Adipocyte (in vitro differentiated cells): ENCODE measurements at regions not wholly inside any gene's neighbourhood (a gene's known extent, or its start where the extent isn't known, plus 50 kb on each side); places are given as distances from the start of the nearest gene placed in this dataset.

Experiments used
- DNase-seq: peaks from one replicate; pipeline ENCODE4 v3.0.0-alpha.2; 2015; ENCODE audit warnings: low read depth
- H3K27me3 ChIP-seq: replicated peaks from 2 replicates; pipeline ENCODE4 v1.7.0; 2013; ENCODE audit warnings: mild to moderate bottlenecking, low read length, moderate library complexity; ENCODE audit not compliant: control insufficient read depth, insufficient read depth
- H3K36me3 ChIP-seq: 2 replicates; pipeline ENCODE4 v1.7.0; 2013; ENCODE audit warnings: low read length, mild to moderate bottlenecking, moderate library complexity; ENCODE audit not compliant: control insufficient read depth, insufficient read depth, severe bottlenecking
- H3K4me1 ChIP-seq: 2 replicates; pipeline ENCODE4 v1.7.0; 2013; ENCODE audit warnings: mild to moderate bottlenecking, low read length, moderate library complexity; ENCODE audit not compliant: control insufficient read depth, insufficient read depth
- H3K4me3 ChIP-seq: 2 replicates; pipeline ENCODE4 v1.7.0; 2013; ENCODE audit warnings: mild to moderate bottlenecking, low read length, moderate library complexity
- H3K9ac ChIP-seq: 2 replicates; pipeline ENCODE4 v1.7.0; 2013; ENCODE audit warnings: mild to moderate bottlenecking, low read length, moderate library complexity
- H3K9me3 ChIP-seq: 2 replicates; pipeline ENCODE4 v1.7.0; 2013; ENCODE audit warnings: mild to moderate bottlenecking, low read length, moderate library complexity; ENCODE audit not compliant: control insufficient read depth

GRCh38 chr3:99541181-99541580 is 97.2 kb upstream of the COL8A1 start:
- Histone ChIP-seq H3K9me3 (no peaks in the 10 kb centered on the region), H3K9ac (no peak overlapping the region), H3K4me3 (no peak overlapping the region), H3K36me3 (no peaks in the 10 kb centered on the region), H3K27me3 (no peaks in the 10 kb centered on the region), H3K4me1 (peaks cover 44% of the 10 kb centered on the region)
- no peak for DNase-seq

GRCh38 chr3:99537416-99537815 is 101.0 kb upstream of the COL8A1 start:
- Histone ChIP-seq H3K9ac (peak overlapping the region; percentile 11), H3K4me3 (no peak overlapping the region), H3K36me3 (no peaks in the 10 kb centered on the region), H3K27me3 (no peaks in the 10 kb centered on the region), H3K9me3 (no peaks in the 10 kb centered on the region), H3K4me1 (peaks cover 31% of the 10 kb centered on the region)
- DNase-seq: no peak

- Histone ChIP-seq H3K4me3 (no peak overlapping the region), H3K9me3 (no peaks in the 10 kb centered on the region), H3K36me3 (no peaks in the 10 kb centered on the region), H3K4me1 (peaks cover 31% of the 10 kb centered on the region), H3K9ac (peak overlapping the region; percentile 11), H3K27me3 (no peaks in the 10 kb centered on the region)
- DNase-seq: no peak
These were observed 101.7 kb upstream of the COL8A1 start for GRCh38 chr3:99536555-99537314.

- peak; percentile 88 for DNase-seq
- H3K36me3 ChIP-seq: no peaks in the 10 kb centered on the region
- H3K4me1 ChIP-seq: peaks cover 31% of the 10 kb centered on the region
- no peaks in the 10 kb centered on the region for H3K9me3 ChIP-seq
- no peak overlapping the region for H3K4me3 ChIP-seq
- no peaks in the 10 kb centered on the region for H3K27me3 ChIP-seq
- no peak overlapping the region for H3K9ac ChIP-seq
These were observed 103.3 kb upstream of the COL8A1 start for GRCh38 chr3:99534951-99535704.

- Histone ChIP-seq H3K4me1 (peaks cover 37% of the 10 kb centered on the region), H3K27me3 (no peaks in the 10 kb centered on the region), H3K36me3 (no peaks in the 10 kb centered on the region), H3K9ac (no peak overlapping the region), H3K9me3 (no peaks in the 10 kb centered on the region), H3K4me3 (no peak overlapping the region)
- DNase-seq: peak; percentile 80
These were observed 106.1 kb upstream of the COL8A1 start for GRCh38 chr3:99532246-99532645.

GRCh38 chr3:99529265-99529664 is 109.1 kb upstream of the COL8A1 start:
- Histone ChIP-seq H3K9me3 (peaks cover 6% of the 10 kb centered on the region), H3K36me3 (no peaks in the 10 kb centered on the region)

GRCh38 chr3:99526921-99527320 is 111.5 kb upstream of the COL8A1 start:
- H3K4me1 ChIP-seq: peaks cover 10% of the 10 kb centered on the region
- no peaks in the 10 kb centered on the region for H3K36me3 ChIP-seq
- peak; percentile 50 for DNase-seq
- peaks cover 6% of the 10 kb centered on the region for H3K9me3 ChIP-seq
- no peak overlapping the region for H3K9ac ChIP-seq
- no peak overlapping the region for H3K4me3 ChIP-seq
- no peaks in the 10 kb centered on the region for H3K27me3 ChIP-seq

More at GRCh38 chr3:99529265-99529664, 109.1 kb upstream of the COL8A1 start:
- Histone ChIP-seq H3K9ac (no peak overlapping the region), H3K4me1 (peaks cover 9% of the 10 kb centered on the region), H3K4me3 (no peak overlapping the region), H3K27me3 (no peaks in the 10 kb centered on the region)
- DNase-seq: peak; percentile 36

GRCh38 chr3:99524559-99524958 is 113.8 kb upstream of the COL8A1 start:
- Histone ChIP-seq H3K9ac (no peak overlapping the region), H3K27me3 (no peaks in the 10 kb centered on the region), H3K4me1 (peaks cover 16% of the 10 kb centered on the region), H3K4me3 (no peak overlapping the region), H3K36me3 (no peaks in the 10 kb centered on the region), H3K9me3 (peaks cover 6% of the 10 kb centered on the region)
- no peak for DNase-seq

- Histone ChIP-seq H3K36me3 (no peaks in the 10 kb centered on the region), H3K27me3 (no peaks in the 10 kb centered on the region), H3K9me3 (peaks cover 6% of the 10 kb centered on the region), H3K4me1 (peaks cover 8% of the 10 kb centered on the region), H3K4me3 (no peak overlapping the region), H3K9ac (no peak overlapping the region)
- DNase-seq: no peak
These were observed 114.8 kb upstream of the COL8A1 start for GRCh38 chr3:99523431-99524127.

- H3K4me3 ChIP-seq: no peak overlapping the region
- DNase-seq: no peak
- H3K9ac ChIP-seq: no peak overlapping the region
- H3K27me3 ChIP-seq: no peaks in the 10 kb centered on the region
- no peaks in the 10 kb centered on the region for H3K36me3 ChIP-seq
- peaks cover 8% of the 10 kb centered on the region for H3K4me1 ChIP-seq
- H3K9me3 ChIP-seq: peaks cover 6% of the 10 kb centered on the region
These were observed 116.2 kb upstream of the COL8A1 start for GRCh38 chr3:99522147-99522546.

GRCh38 chr3:99521551-99521950 is 116.8 kb upstream of the COL8A1 start:
- Histone ChIP-seq H3K9me3 (peaks cover 6% of the 10 kb centered on the region), H3K4me1 (peaks cover 8% of the 10 kb centered on the region), H3K36me3 (no peaks in the 10 kb centered on the region), H3K27me3 (no peaks in the 10 kb centered on the region), H3K9ac (no peak overlapping the region), H3K4me3 (no peak overlapping the region)
- DNase-seq: no peak
